ENCODE measurements at regions not wholly inside any gene's neighbourhood (a gene's known extent, or its start where the extent isn't known, plus 50 kb on each side); places are given as distances from the start of the nearest gene placed in this dataset.
A peak's percentile ranks its signal among the peaks of the same experiment; 100 is the strongest.

- H3K27ac ChIP-seq (ENCODE audit: low read length) = no peak overlapping the region
- TF ChIP-seq CTCF (IDR thresholded peaks at IDR 0.05; ENCODE audit: low read length) (no peak), EZH2 (optimal IDR thresholded peaks at IDR 0.05; ENCODE audit: low read depth, low read length) (no peak), EZH2phosphoT487 (IDR thresholded peaks at IDR 0.05; ENCODE audit: low read length) (no peak)
- H3K4me3 ChIP-seq (ENCODE audit: low read length) = no peak overlapping the region
- H3K9me2 ChIP-seq (replicated peaks; ENCODE audit: insufficient read depth, low read length) = no peaks in the 10 kb centered on the region
- H3K9ac ChIP-seq (ENCODE audit: low read length) = no peak overlapping the region
- H2AFZ ChIP-seq (ENCODE audit: low read length) = no peak overlapping the region
- H3K36me3 ChIP-seq (replicated peaks; ENCODE audit: insufficient read depth, low read length) = no peaks in the 10 kb centered on the region
- no peaks in the 10 kb centered on the region for H3K9me3 ChIP-seq (replicated peaks; ENCODE audit: insufficient read depth, low read length)
- H4K20me1 ChIP-seq (ENCODE audit: insufficient read depth, low read length) = no peaks in the 10 kb centered on the region
- peaks cover 21% of the 10 kb centered on the region for H3F3A ChIP-seq (ENCODE audit: insufficient read depth, low read length)
- peaks cover 34% of the 10 kb centered on the region for H3K4me1 ChIP-seq (ENCODE audit: low read length)
- H3K4me2 ChIP-seq (ENCODE audit: low read depth, low read length) = no peak overlapping the region
- DNase-seq = no peak
- H3K27me3 ChIP-seq (replicated peaks; ENCODE audit: insufficient read depth, low read length) = no peaks in the 10 kb centered on the region
- H3K79me2 ChIP-seq (ENCODE audit: low read length) = no peaks in the 10 kb centered on the region
These were observed 142.7 kb upstream of the FBXL17 start for GRCh38 chr5:108524564-108524963.

DNA sequence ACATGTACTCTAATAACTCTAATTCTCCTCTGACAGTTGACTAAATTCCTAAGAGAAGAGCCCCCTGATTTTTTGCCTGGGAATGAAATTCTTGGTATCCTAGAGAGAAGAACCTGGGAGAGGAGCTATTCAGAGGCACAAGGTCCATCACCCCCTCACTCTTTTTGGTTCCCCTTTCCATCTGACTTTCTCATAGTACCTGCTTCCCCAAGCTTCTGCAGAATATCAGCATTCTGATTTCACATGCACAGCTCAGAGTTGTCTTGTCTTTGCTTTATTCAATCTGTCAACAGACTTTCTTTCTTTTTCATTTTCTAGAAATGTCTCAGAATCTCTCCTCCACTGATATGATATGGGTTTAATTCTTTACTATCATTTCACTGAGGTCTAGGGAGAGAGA, 141.5 kb upstream of the FBXL17 start:
- no peak overlapping the region for H3K4me2 ChIP-seq (ENCODE audit: low read depth, low read length)
- no peaks in the 10 kb centered on the region for H3K9me3 ChIP-seq (replicated peaks; ENCODE audit: insufficient read depth, low read length)
- no peaks in the 10 kb centered on the region for H3K9me2 ChIP-seq (replicated peaks; ENCODE audit: insufficient read depth, low read length)
- H3F3A ChIP-seq (ENCODE audit: insufficient read depth, low read length) = peaks cover 21% of the 10 kb centered on the region
- peaks cover 34% of the 10 kb centered on the region for H3K4me1 ChIP-seq (ENCODE audit: low read length)
- H3K79me2 ChIP-seq (ENCODE audit: low read length) = no peaks in the 10 kb centered on the region
- H3K4me3 ChIP-seq (ENCODE audit: low read length) = no peak overlapping the region
- DNase-seq = no peak
- TF ChIP-seq EZH2 (optimal IDR thresholded peaks at IDR 0.05; ENCODE audit: low read depth, low read length) (no peak), EZH2phosphoT487 (IDR thresholded peaks at IDR 0.05; ENCODE audit: low read length) (no peak), CTCF (IDR thresholded peaks at IDR 0.05; ENCODE audit: low read length) (no peak)
- peak overlapping the region; percentile 5; the same call in 1 of the 2 replicates for H3K27ac ChIP-seq (ENCODE audit: low read length)
- H3K9ac ChIP-seq (ENCODE audit: low read length) = no peak overlapping the region
- no peaks in the 10 kb centered on the region for H3K36me3 ChIP-seq (replicated peaks; ENCODE audit: insufficient read depth, low read length)
- H4K20me1 ChIP-seq (ENCODE audit: insufficient read depth, low read length) = no peaks in the 10 kb centered on the region
- H3K27me3 ChIP-seq (replicated peaks; ENCODE audit: insufficient read depth, low read length) = no peaks in the 10 kb centered on the region
- H2AFZ ChIP-seq (ENCODE audit: low read length) = 0 out of 2 replicates have a peak overlapping the region, but pooled peaks have one; percentile 9

DNA sequence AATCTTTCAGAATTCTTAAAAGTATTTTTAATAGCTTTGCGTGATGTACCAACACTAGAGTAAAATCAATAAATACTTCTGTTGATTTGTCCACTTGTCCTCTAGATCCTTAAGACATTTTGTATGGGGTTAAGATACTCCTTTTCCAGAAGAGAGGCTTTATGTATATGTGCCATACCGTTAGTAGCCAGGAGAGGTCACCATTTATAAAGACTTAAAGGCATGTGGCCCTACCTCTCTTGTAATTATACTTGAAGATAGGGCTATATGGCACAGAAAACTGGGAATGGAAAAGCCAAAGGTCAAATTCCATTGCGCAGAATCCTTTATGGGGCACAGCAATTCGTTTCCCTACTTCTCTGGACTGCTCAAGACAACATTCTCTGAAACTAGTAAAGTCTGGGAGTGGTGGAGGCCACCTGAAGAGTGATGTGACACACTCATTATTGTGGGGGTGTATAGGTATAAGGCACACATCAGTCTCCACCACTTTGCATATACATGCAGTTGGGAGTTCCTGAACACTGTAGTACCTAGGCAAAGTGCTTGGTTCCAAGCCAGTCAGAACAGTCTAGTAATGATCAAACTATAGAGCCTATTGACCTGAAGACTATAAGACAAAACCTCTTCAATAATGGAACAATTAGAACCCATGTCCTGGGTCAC, 140.1 kb upstream of the FBXL17 start:
- no peak for TF ChIP-seq EZH2phosphoT487 (IDR thresholded peaks at IDR 0.05; ENCODE audit: low read length)
- peak; percentile 73 for TF ChIP-seq CTCF (IDR thresholded peaks at IDR 0.05; ENCODE audit: low read length)
- peaks cover 21% of the 10 kb centered on the region for H3F3A ChIP-seq (ENCODE audit: insufficient read depth, low read length)
- H3K9me2 ChIP-seq (replicated peaks; ENCODE audit: insufficient read depth, low read length) = no peaks in the 10 kb centered on the region
- H3K4me1 ChIP-seq (ENCODE audit: low read length) = peaks cover 34% of the 10 kb centered on the region
- peak; percentile 76 for DNase-seq
- H2AFZ ChIP-seq (ENCODE audit: low read length) = peak overlapping the region; percentile 26; the same call in 1 of the 2 replicates
- no peaks in the 10 kb centered on the region for H3K9me3 ChIP-seq (replicated peaks; ENCODE audit: insufficient read depth, low read length)
- no peaks in the 10 kb centered on the region for H3K36me3 ChIP-seq (replicated peaks; ENCODE audit: insufficient read depth, low read length)
- peak overlapping the region; percentile 28; the same call in 1 of the 2 replicates for H3K4me3 ChIP-seq (ENCODE audit: low read length)
- peak overlapping the region; percentile 95 for H3K27ac ChIP-seq (ENCODE audit: low read length)
- peak overlapping the region; percentile 72 for H3K4me2 ChIP-seq (ENCODE audit: low read depth, low read length)
- H3K79me2 ChIP-seq (ENCODE audit: low read length) = no peaks in the 10 kb centered on the region
- peak overlapping the region; percentile 66 for H3K9ac ChIP-seq (ENCODE audit: low read length)
- H4K20me1 ChIP-seq (ENCODE audit: insufficient read depth, low read length) = no peaks in the 10 kb centered on the region
- no peaks in the 10 kb centered on the region for H3K27me3 ChIP-seq (replicated peaks; ENCODE audit: insufficient read depth, low read length)
